Gastrocnemius medialis (tissue), 4 donors: ENCODE measurements at regions not wholly inside any gene's neighbourhood (a gene's known extent, or its start where the extent isn't known, plus 50 kb on each side); places are given as distances from the start of the nearest gene placed in this dataset.

Source experiments
- CTCF ChIP-seq, 5 experiments: fragments of 450-650 bp in 3 of 5; fragments of 200-600 bp in 2 of 5; sonication (generic) in 2 of 5; IDR thresholded peaks in 4 of 5; conservative IDR thresholded peaks in 1 of 5; 1 replicate in 4 of 5; 2 replicates in 1 of 5; pipeline ENCODE4 v1.5.1; 2016 to 2019; ENCODE audit warnings: antibody characterized with exemption in 5 of 5, mild to moderate bottlenecking in 3 of 5, moderate library complexity in 3 of 5
- POLR2A ChIP-seq, 2 donors: fragments of 450-650 bp; IDR thresholded peaks; one replicate each; pipeline ENCODE4 v1.6.1; 2017; ENCODE audit warnings: antibody characterized with exemption in 2 of 2, mild to moderate bottlenecking in 2 of 2, moderate library complexity in 2 of 2

DNA sequence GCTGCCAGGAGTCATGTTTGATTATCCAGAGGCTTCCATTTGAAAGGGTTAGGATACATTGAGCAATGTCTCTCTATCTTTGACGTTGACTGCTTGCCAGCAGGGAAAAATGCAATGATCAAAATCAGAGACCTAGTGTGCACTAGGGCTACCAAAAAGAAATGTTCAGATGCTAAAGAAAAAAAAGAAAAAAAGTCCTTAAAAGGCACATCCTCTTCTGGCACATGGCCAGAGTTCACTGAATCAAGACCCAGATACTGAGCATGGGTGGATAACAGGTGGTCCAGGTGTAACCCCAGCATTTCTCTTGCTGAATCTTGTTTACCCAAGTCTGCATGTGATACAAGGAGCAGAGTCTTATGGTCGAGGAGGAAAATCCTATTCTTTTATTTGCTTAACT lies 899.3 kb downstream of the SORCS3 start:
- TF ChIP-seq CTCF (IDR thresholded peaks at IDR 0.05 in 4 of 5, conservative IDR thresholded peaks at IDR 0.05 in 1 of 5) (no peak), POLR2A (IDR thresholded peaks at IDR 0.05) (no peak)
